COR-L47 (cell line): ENCODE measurements at regions not wholly inside any gene's neighbourhood (a gene's known extent, or its start where the extent isn't known, plus 50 kb on each side); places are given as distances from the start of the nearest gene placed in this dataset.
A peak's percentile ranks its signal among the peaks of the same experiment; 100 is the strongest.

Experiments used
- DNase-seq: peaks from one replicate; lab custom pipeline; 2025; lab: John Stamatoyannopoulos, UW

GRCh38 chr6:106918115-106918514 is 56.4 kb downstream of the CD24 start:
- DNase-seq = peak; percentile 23

DNA sequence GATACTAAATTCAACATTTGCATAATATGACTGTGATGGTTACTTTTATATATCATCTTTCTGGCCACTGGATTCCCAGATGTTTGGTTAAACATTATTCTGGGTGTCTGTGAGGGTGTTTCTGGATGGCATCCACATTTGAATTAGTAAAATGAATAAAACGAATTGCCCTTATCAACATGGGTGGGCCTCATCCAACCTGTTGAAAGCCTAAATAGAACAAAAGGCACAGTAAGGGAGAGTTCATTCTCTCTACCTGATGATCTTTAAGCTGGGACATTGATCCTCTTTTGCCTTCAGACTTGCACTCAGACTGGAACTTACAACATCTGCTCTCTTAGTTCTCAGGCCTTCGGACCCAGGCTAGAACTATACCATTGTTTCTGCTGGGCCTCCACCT is 57.6 kb downstream of the CD24 start:
- DNase-seq = no peak

DNA sequence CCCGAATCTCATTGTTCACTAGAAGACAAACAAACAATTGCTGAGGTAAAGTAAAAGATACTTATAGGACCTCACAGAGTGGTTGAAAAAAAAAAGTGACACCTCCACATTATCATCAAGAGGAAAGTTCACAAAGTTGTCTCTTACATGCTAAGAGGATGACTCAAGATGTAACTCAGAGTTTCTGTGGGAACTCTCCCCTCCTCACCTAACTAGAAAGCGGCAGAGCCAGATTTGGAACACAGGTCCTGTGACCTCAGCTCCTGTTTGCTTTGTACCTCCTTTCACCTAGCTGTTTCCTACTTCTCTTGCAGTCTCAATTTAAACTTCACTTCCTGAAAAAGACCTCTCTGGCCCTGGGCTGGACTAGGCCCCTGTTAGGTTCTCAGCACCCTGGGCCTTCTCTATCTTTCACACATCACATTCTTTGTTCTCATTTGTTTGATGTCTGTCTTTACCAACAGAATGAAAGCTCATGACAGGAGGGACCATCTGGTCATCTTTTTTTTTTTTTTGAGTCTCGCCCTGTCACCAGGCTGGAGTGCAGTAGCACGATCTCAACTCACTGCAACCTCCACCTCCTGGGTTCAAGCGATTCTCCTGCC is 60.8 kb downstream of the CD24 start:
- no peak for DNase-seq

GRCh38 chr6:106913111-106913510 is 61.4 kb downstream of the CD24 start:
- DNase-seq = no peak

- DNase-seq = no peak
Observed at GRCh38 chr6:106912091-106912490, 62.4 kb downstream of the CD24 start.

- peak; percentile 5 for DNase-seq
Observed at GRCh38 chr6:106910999-106911949, 63.3 kb downstream of the CD24 start.

GRCh38 chr6:106908386-106908840 is 66.1 kb downstream of the CD24 start:
- DNase-seq = no peak

DNA sequence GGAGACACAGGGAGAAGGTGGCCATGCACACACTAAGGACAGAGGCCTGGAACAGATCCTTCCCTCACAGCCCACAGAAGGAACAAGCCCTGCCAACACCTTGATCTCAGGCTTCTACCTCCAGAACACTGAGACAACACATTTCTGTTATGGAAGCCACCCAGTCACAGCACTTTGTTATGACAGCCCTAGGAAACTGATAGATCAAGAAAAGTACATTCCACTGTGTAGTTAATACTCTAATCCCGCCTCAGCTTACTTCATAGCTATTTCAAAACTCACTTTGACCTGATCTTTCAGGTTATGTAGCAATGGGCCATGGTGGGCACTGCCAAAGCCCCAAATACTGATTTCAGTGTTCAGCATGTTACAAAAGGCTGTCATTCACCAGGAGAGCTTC is 66.8 kb downstream of the CD24 start:
- no peak for DNase-seq

DNA sequence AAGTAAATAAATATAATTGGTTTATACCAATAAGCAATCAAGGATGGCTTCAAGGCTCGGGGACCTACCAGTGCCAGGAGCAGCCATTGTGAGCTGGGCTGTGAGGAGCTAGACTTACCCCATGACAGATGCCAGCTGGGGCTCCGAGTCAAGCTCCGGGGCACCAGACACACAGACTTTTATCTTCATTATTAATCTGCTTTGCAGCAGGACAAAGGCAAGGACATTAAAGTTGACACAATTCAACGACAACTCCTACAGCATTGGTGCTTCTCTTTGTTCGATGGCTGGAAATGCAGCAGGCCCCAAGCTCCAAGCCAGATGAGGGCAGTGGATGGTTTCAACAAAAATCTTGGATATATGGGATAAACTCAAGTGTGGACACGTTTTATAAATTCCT is 68.3 kb downstream of the CD24 start:
- no peak for DNase-seq

GRCh38 chr6:106903299-106903698 is 71.2 kb downstream of the CD24 start:
- DNase-seq = no peak

GRCh38 chr6:106901062-106901461 is 73.5 kb downstream of the CD24 start:
- no peak for DNase-seq

GRCh38 chr6:106899697-106900096 is 74.8 kb downstream of the CD24 start:
- DNase-seq = no peak

GRCh38 chr6:106897580-106897979 is 76.9 kb downstream of the CD24 start:
- DNase-seq = no peak

GRCh38 chr6:106895703-106896040 is 78.9 kb downstream of the CD24 start:
- DNase-seq = no peak

GRCh38 chr6:106894978-106895702 is 79.4 kb downstream of the CD24 start:
- DNase-seq = no peak

DNA sequence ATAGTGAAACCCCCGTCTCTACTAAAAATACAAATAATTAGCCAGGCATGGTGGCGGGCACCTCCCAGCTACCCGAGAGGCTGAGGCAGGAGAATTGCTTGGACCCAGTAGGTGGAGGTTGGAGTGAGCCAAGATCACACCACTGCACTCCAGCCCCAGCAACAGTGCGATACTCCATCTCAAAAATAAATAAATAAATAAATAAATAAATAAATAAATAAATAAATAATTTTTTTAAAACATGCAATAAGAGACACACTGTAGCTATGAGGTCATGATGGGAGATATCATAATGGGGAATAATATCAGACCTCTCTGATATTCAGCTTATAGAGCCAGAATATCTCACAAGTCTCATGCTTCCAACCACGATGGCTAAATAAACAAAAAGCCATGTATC is 82.3 kb downstream of the CD24 start:
- no peak for DNase-seq

DNA sequence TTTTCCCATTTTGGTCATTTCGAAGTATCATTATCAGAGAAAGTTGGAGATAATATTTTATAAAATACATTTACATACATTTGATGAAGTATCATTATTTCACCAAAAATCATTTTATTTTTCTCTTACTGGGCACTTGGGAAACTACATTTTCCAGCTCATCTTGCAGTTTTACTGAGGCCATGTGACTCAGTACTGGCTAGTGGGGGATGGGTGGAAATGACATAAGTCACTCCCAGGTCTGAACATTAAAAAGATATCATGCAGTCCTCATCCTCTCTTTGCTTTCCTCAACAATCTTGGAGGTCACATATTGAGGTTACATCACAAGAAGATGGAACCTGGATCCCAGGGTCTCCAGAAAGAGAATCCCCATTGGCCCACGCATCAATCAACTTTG is 84.1 kb downstream of the CD24 start:
- no peak for DNase-seq

DNA sequence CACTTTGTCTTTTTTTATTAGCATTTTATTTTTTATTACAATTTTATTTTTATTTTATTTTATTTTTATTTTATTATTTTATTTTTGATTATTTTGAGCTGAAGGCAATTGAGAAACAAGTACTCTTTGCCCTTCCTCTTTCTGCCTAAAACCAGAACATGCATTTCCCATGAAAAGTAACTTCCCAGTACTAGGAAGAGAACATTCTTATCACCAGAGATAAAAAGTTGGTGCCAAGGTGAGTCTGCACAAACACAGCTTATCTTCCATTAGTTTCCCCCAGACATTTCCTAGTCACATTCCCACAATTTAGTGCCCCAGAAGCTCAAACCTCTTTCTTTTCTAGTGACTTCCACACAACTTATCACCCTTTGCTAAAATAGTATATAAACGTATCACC is 84.8 kb downstream of the CD24 start:
- DNase-seq = no peak

DNA sequence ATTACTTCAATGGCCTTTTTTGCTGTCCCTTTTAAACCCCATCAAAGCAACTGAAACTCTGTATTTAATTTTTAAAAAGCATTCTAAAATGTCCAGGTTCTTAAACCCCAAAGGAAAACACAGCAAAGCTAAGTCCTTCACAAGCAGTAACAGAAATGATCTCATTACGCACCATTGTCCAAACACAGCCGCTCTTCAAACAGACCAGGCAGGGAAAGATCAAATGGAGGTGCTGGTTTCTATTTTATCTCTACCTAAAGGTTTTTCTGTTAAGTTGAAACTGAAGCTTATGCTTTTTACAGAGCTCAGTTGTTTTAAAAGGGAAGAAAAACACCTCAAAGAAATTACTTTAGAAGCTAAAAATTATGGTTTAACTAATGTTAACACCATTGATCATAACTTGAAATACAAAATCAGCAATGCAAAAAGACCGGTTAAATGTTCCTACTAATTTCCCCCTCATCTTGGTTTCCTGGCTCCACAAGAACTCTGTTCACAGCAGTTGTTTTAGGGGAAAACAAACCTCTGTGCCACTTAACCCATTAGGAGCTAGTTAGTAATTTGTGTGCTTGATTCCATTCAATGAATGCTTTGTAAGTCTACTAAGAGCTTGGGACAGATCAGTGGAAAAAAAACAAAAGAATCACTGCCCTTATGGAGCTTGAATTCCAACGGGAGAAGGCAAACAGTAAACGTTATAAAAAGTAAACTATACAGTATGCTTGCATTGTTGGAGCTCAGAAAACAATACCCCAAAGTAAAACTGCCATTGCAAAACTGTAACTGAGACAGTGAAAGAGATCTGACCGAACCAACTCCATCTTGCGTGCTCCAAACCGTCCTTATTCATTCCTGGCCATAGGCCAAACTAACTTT is 87.4 kb downstream of the CD24 start:
- peak; percentile 21 for DNase-seq

- peak; percentile 2 for DNase-seq
Observed at GRCh38 chr6:106886081-106886843, 88.3 kb downstream of the CD24 start.

GRCh38 chr6:106885679-106886078 is 88.8 kb downstream of the CD24 start:
- no peak for DNase-seq
